K562 (cell line): ENCODE measurements at regions not wholly inside any gene's neighbourhood (a gene's known extent, or its start where the extent isn't known, plus 50 kb on each side); places are given as distances from the start of the nearest gene placed in this dataset.
"Not testable (repeated sequence)": the region's sequence is repeated elsewhere in the genome, so short reads cannot be mapped to it uniquely, and the experiment has no call there.

ENCODE experiments used
- ATAC-seq: fragments of 200-7000 bp; cut with Tn5 transposase; 3 replicates; pipeline ENCODE4 v1.9.1; 2020; ENCODE audit warnings: moderate library complexity
- BruUV-seq: library from RNA; stranded (reverse); fragments of 400-500 nt; replicated peaks from 2 replicates; lab custom pipeline; 2021; lab: Mats Ljungman, UMichigan
- CTCF ChIA-PET: fragments of 300-600 bp; formaldehyde crosslinking; extraction: SDS; loops from one replicate; lab custom pipeline; 2021; ENCODE audit warnings: low intra/inter-chr PET ratio; lab: Yijun Ruan, JAX
- POLR2A ChIA-PET: fragments of 300-600, 350-650 bp; sonication (Branson Sonifier 250); formaldehyde crosslinking; extraction: SDS; loops from one replicate; lab custom pipeline; 2021; ENCODE audit warnings: antibody characterized with exemption, inconsistent platforms; lab: Yijun Ruan, JAX
- DNase-seq, 4 experiments: peaks; one replicate each; pipeline versions ENCODE4 v3.0.0 to v3.0.0-alpha.2; 2011 to 2018; ENCODE audit warnings: low spot score in 3 of 4, mixed read lengths in 3 of 4; ENCODE audit errors: extremely low read depth in 1 of 4
- FAIRE-seq: peaks from 2 replicates; lab custom pipeline; 2011; peaks lifted over from hg19 to GRCh38; lab: Jason Lieb, UNC
- H2AFZ ChIP-seq: 2 replicates; pipeline ENCODE4 v1.6.0; 2011; ENCODE audit warnings: low read depth, low read length, control low read depth, inconsistent platforms
- H3K27ac ChIP-seq: fragments of 200-600 bp; 3 replicates; pipeline ENCODE4 v1.8.0; 2011; ENCODE audit warnings: low read depth, mild to moderate bottlenecking, control low read depth, inconsistent platforms, low read length, moderate library complexity, mixed read lengths; ENCODE audit errors: extremely low read depth
- H3K27me3 ChIP-seq, 2 experiments: fragments of 300-600 bp in 1 of 2; 2 replicates in 1 of 2; 3 replicates in 1 of 2; pipeline versions ENCODE4 v1.6.0 to v1.8.0; 2011; ENCODE audit warnings: inconsistent platforms in 2 of 2, low read length in 2 of 2, mild to moderate bottlenecking in 1 of 2, mixed read lengths in 1 of 2, moderate library complexity in 1 of 2; ENCODE audit not compliant: control insufficient read depth in 2 of 2, insufficient read depth in 2 of 2
- H3K36me3 ChIP-seq: fragments of 300-600 bp; 3 replicates; pipeline ENCODE4 v1.8.0; 2011; ENCODE audit warnings: mild to moderate bottlenecking, low read length, inconsistent platforms; ENCODE audit not compliant: control insufficient read depth, insufficient read depth
- H3K4me1 ChIP-seq, 2 experiments: fragments of 200-600 bp in 1 of 2; replicated peaks in 1 of 2; 2 replicates in 1 of 2; 3 replicates in 1 of 2; pipeline versions ENCODE4 v1.5.1 to v1.8.0; 2011; ENCODE audit warnings: inconsistent platforms in 2 of 2, low read length in 2 of 2, mild to moderate bottlenecking in 1 of 2, mixed read lengths in 1 of 2, moderate library complexity in 1 of 2; ENCODE audit not compliant: control insufficient read depth in 2 of 2, insufficient read depth in 2 of 2
- H3K4me2 ChIP-seq: 2 replicates; pipeline ENCODE4 v1.6.1; 2011; ENCODE audit warnings: low read length, control low read depth, inconsistent platforms, mixed read lengths; ENCODE audit not compliant: insufficient read depth
- H3K4me3 ChIP-seq: fragments of 200-600 bp; sonication (generic), shearing (Covaris generic); 2 replicates; pipeline ENCODE4 v1.5.1; 2016; ENCODE audit warnings: control low read depth, inconsistent platforms
- H3K79me2 ChIP-seq: fragments of 200-600 bp; 3 replicates; pipeline ENCODE4 v1.8.0; 2011; ENCODE audit warnings: low read length, inconsistent platforms; ENCODE audit not compliant: control insufficient read depth, insufficient read depth
- H3K9ac ChIP-seq, 2 experiments: 2 replicates each; pipeline versions ENCODE4 v1.6.0 to v1.6.1; 2011; ENCODE audit warnings: low read depth in 2 of 2, low read length in 2 of 2, control low read depth in 1 of 2, inconsistent platforms in 1 of 2, mild to moderate bottlenecking in 1 of 2, mixed read lengths in 1 of 2; ENCODE audit not compliant: insufficient read depth in 1 of 2
- H3K9me1 ChIP-seq: one replicate; pipeline ENCODE4 v1.6.0; 2011; ENCODE audit warnings: inconsistent platforms, mild to moderate bottlenecking, low read length, moderate library complexity; ENCODE audit not compliant: control insufficient read depth, insufficient read depth
- H3K9me3 ChIP-seq: replicated peaks from 2 replicates; pipeline ENCODE4 v1.5.1; 2011; ENCODE audit warnings: low read depth, low read length, inconsistent platforms; ENCODE audit not compliant: control insufficient read depth, insufficient read depth
- H4K20me1 ChIP-seq: replicated peaks from 2 replicates; pipeline ENCODE4 v1.6.1; 2011; ENCODE audit warnings: low read length, inconsistent platforms, mixed read lengths; ENCODE audit not compliant: control insufficient read depth, insufficient read depth
- WGBS: fragments of 100-300 bp; shearing (Covaris generic); methylation state at CpG from one replicate; pipeline ENCODE4 v1.1.6; 2016; ENCODE audit warnings: low coverage, mixed read lengths; ENCODE audit not compliant: insufficient coverage; ENCODE audit errors: missing lambda C conversion rate; 5-methylcytosine and 5-hydroxymethylcytosine counted together
- in situ Hi-C: fragments of 300-500 bp; cut with MboI; formaldehyde crosslinking; loops from 4 replicates; pipeline ENCODE4 v1.15.0; 2018; ENCODE audit warnings: inconsistent platforms, mixed read lengths
- intact Hi-C: fragments of 100-400 bp; cut with micrococcal nuclease; formaldehyde crosslinking; loops from 2 replicates; pipeline ENCODE4 v1.14.2; 2022

DNA sequence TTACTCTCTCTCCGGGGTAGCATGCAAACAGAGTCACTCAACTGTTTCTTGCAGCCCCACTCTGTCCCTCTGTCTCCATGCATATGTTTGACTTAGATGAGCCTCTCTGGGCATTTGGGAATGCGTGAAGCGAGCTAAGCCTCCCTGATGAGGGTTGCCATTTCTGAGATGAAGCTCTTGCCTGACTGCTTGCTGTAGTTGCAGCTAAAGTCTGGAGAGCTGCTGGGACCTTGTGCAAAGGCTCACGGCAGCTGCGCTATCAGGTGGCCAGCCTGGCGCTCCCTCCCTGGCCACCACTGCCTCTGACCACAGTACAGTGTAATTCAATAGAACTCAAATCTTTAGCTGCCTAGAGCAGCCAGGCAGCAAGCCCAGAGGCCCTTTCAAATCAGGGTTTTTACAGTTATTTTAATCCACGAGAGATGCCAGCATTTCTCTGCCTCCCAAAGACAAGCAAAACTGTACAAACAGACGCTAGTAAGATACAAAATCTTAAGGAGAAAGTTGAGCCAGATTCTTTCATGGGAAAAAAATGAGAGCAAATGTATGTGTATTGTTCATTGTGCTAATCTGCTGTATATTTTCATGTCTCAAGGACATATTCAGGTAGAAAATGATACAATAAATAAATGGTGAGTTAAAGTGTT, 694.6 kb downstream of the PRIM2 start:
- H2AFZ ChIP-seq, H3K4me1 ChIP-seq, H3K9me1 ChIP-seq, H3K27ac ChIP-seq, H3K9ac ChIP-seq, DNase-seq, in situ Hi-C loops, ATAC-seq, H3K27me3 ChIP-seq, POLR2A ChIA-PET, BruUV-seq, CTCF ChIA-PET, H3K4me3 ChIP-seq, H4K20me1 ChIP-seq, intact Hi-C loops, FAIRE-seq, H3K79me2 ChIP-seq, H3K4me2 ChIP-seq, H3K9me3 ChIP-seq, H3K36me3 ChIP-seq: not testable (repeated sequence)
- 0% methylated on average over 7 of the region's 8 CpGs for WGBS

DNA sequence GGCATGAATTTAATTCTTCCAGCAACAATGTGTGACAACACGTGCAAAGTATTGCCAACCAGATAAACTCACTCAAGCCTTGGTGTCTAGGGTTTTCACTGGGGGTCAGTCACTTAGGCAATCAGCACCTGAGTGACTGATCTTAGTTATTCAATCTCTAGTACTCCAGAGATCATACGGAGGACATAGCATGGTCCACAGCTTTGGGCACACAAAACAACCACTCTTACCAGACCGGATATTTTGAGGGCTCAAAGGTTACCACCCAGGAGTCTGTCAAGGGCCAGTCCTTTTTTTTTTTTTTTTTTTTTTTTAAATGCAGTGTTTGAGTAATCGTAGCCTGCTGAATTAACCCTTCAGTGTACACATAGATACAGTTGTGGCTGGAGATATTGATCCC, 699.2 kb downstream of the PRIM2 start:
- BruUV-seq, H3K36me3 ChIP-seq, H3K79me2 ChIP-seq, H2AFZ ChIP-seq, H3K9me3 ChIP-seq, H3K4me2 ChIP-seq, H3K27ac ChIP-seq, ATAC-seq, FAIRE-seq, H3K4me3 ChIP-seq, H3K27me3 ChIP-seq, CTCF ChIA-PET, DNase-seq, POLR2A ChIA-PET, in situ Hi-C loops, H4K20me1 ChIP-seq, H3K9ac ChIP-seq, intact Hi-C loops, H3K4me1 ChIP-seq, H3K9me1 ChIP-seq: not testable (repeated sequence)
- 0% methylated on average over 2 of the region's 4 CpGs for WGBS

DNA sequence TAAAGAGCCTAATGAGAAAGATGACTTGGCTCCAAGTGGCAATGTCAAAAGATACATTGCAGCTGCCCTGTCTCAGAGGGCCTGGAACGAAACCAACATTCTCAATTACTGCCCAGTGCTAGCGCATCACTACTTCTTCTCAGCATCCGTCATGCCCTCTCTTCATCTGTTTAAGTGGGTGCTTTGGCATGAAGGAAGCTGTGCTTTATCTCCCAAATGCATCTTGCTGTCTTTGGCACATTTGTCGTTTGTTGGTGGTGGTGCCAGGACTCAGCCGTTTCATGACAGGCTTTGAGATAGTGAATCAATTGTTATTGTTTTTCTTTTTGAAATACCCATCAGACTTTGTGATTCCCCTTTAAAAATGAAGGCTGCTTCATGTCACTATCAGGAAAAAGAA, 710.8 kb downstream of the PRIM2 start:
- in situ Hi-C loops, H3K4me1 ChIP-seq: not testable (repeated sequence)

More for the DNA sequence above, 710.8 kb downstream of the PRIM2 start:
- H3K27me3 ChIP-seq, H4K20me1 ChIP-seq, H3K79me2 ChIP-seq, POLR2A ChIA-PET, H3K4me3 ChIP-seq, H3K27ac ChIP-seq, H3K9me1 ChIP-seq, H3K4me2 ChIP-seq, CTCF ChIA-PET, H3K36me3 ChIP-seq, H2AFZ ChIP-seq, H3K9me3 ChIP-seq, H3K9ac ChIP-seq, intact Hi-C loops, FAIRE-seq, BruUV-seq, DNase-seq, ATAC-seq: not testable (repeated sequence)
- 0% methylated on average over 5 of the region's 5 CpGs for WGBS
